Muscle layer of duodenum (tissue), 2 donors: ENCODE measurements at regions not wholly inside any gene's neighbourhood (a gene's known extent, or its start where the extent isn't known, plus 50 kb on each side); places are given as distances from the start of the nearest gene placed in this dataset.
"Not testable (repeated sequence)": the region's sequence is repeated elsewhere in the genome, so short reads cannot be mapped to it uniquely, and the experiment has no call there.

ENCODE experiments used
- H3K27ac ChIP-seq: one replicate; pipeline ENCODE4 v1.7.0; 2013; ENCODE audit warnings: mild to moderate bottlenecking, low read length
- H3K27me3 ChIP-seq: one replicate; pipeline ENCODE4 v1.7.0; 2013; ENCODE audit warnings: low read depth, mild to moderate bottlenecking, control low read depth, low read length
- H3K36me3 ChIP-seq, 2 donors: one replicate each; pipeline ENCODE4 v1.7.0; 2013; ENCODE audit warnings: low read length in 2 of 2, control low read depth in 1 of 2, mild to moderate bottlenecking in 1 of 2; ENCODE audit not compliant: insufficient read depth in 2 of 2, control insufficient read depth in 1 of 2
- H3K4me1 ChIP-seq, 2 donors: one replicate each; pipeline ENCODE4 v1.7.0; 2013; ENCODE audit warnings: low read length in 2 of 2, mild to moderate bottlenecking in 2 of 2, control low read depth in 1 of 2, moderate library complexity in 1 of 2; ENCODE audit not compliant: insufficient read depth in 2 of 2, control insufficient read depth in 1 of 2
- H3K4me3 ChIP-seq, 2 donors: one replicate each; pipeline ENCODE4 v1.7.0; 2013; ENCODE audit warnings: low read length in 2 of 2, low read depth in 1 of 2, mild to moderate bottlenecking in 1 of 2
- H3K9me3 ChIP-seq, 2 donors: one replicate each; pipeline ENCODE4 v1.7.0; 2013; ENCODE audit warnings: low read length in 2 of 2, control low read depth in 1 of 2, mild to moderate bottlenecking in 1 of 2; ENCODE audit not compliant: control insufficient read depth in 1 of 2
- donor health status: healthy.

GRCh38 chr2:375270-375955, 87.5 kb upstream of the ALKAL2 start:
- Histone ChIP-seq H3K27ac (no peak overlapping the region), H3K36me3 (no peaks in the 10 kb centered on the region), H3K9me3 (peaks cover 0 to 2% of the 10 kb centered on the region in 2 donors), H3K4me3 (no peak overlapping the region), H3K4me1 (no peaks in the 10 kb centered on the region), H3K27me3 (no peaks in the 10 kb centered on the region)

- H3K36me3 ChIP-seq, result no peaks in the 10 kb centered on the region
- H3K4me3 ChIP-seq, result no peak overlapping the region
- no peak overlapping the region for H3K27ac ChIP-seq
- H3K9me3 ChIP-seq, result peaks cover 0 to 2% of the 10 kb centered on the region in 2 donors
- no peaks in the 10 kb centered on the region for H3K4me1 ChIP-seq
- no peaks in the 10 kb centered on the region for H3K27me3 ChIP-seq
These were observed 80.5 kb upstream of the ALKAL2 start for GRCh38 chr2:368386-368785.

GRCh38 chr2:367246-367645, 79.4 kb upstream of the ALKAL2 start:
- Histone ChIP-seq H3K27me3 (no peaks in the 10 kb centered on the region), H3K27ac (no peak overlapping the region), H3K4me3 (no peak overlapping the region), H3K9me3 (peaks cover 0 to 6% of the 10 kb centered on the region in 2 donors), H3K36me3 (no peaks in the 10 kb centered on the region), H3K4me1 (no peaks in the 10 kb centered on the region)

GRCh38 chr2:366706-367105, 78.8 kb upstream of the ALKAL2 start:
- Histone ChIP-seq H3K4me1 (no peaks in the 10 kb centered on the region), H3K9me3 (peaks cover 0 to 10% of the 10 kb centered on the region in 2 donors), H3K4me3 (no peak overlapping the region), H3K27me3 (no peaks in the 10 kb centered on the region), H3K27ac (no peak overlapping the region), H3K36me3 (no peaks in the 10 kb centered on the region)

GRCh38 chr2:365367-366275, 77.7 kb upstream of the ALKAL2 start:
- Histone ChIP-seq H3K9me3 (peaks cover 0 to 8% of the 10 kb centered on the region in 2 donors), H3K27me3 (no peaks in the 10 kb centered on the region), H3K4me1 (no peaks in the 10 kb centered on the region), H3K4me3 (no peak overlapping the region), H3K36me3 (no peaks in the 10 kb centered on the region), H3K27ac (no peak overlapping the region)

GRCh38 chr2:363824-364470, 76.1 kb upstream of the ALKAL2 start:
- Histone ChIP-seq H3K9me3 (peaks cover 0 to 12% of the 10 kb centered on the region in 2 donors), H3K27me3 (no peaks in the 10 kb centered on the region), H3K4me3 (no peak overlapping the region), H3K4me1 (no peaks in the 10 kb centered on the region), H3K36me3 (no peaks in the 10 kb centered on the region), H3K27ac (no peak overlapping the region)

GRCh38 chr2:362924-363323, 75.0 kb upstream of the ALKAL2 start:
- peaks cover 0 to 12% of the 10 kb centered on the region in 2 donors for H3K9me3 ChIP-seq
- H3K36me3 ChIP-seq, result no peaks in the 10 kb centered on the region
- no peaks in the 10 kb centered on the region for H3K4me1 ChIP-seq
- H3K27ac ChIP-seq, result no peak overlapping the region
- H3K4me3 ChIP-seq, result no peak overlapping the region
- no peaks in the 10 kb centered on the region for H3K27me3 ChIP-seq

GRCh38 chr2:360124-360523, 72.2 kb upstream of the ALKAL2 start:
- Histone ChIP-seq H3K4me3 (no peak overlapping the region), H3K9me3 (peaks cover 0 to 12% of the 10 kb centered on the region in 2 donors), H3K27me3 (no peaks in the 10 kb centered on the region), H3K36me3 (no peaks in the 10 kb centered on the region), H3K27ac (no peak overlapping the region), H3K4me1 (no peaks in the 10 kb centered on the region)

- no peak overlapping the region for H3K27ac ChIP-seq
- H3K36me3 ChIP-seq, result no peaks in the 10 kb centered on the region
- H3K4me1 ChIP-seq, result no peaks in the 10 kb centered on the region
- no peak overlapping the region for H3K4me3 ChIP-seq
- no peaks in the 10 kb centered on the region for H3K27me3 ChIP-seq
- H3K9me3 ChIP-seq, result peaks cover 0 to 12% of the 10 kb centered on the region in 2 donors
These were observed 71.2 kb upstream of the ALKAL2 start for GRCh38 chr2:359047-359446.

GRCh38 chr2:357811-358210, 69.9 kb upstream of the ALKAL2 start:
- Histone ChIP-seq H3K4me3 (no peak overlapping the region), H3K36me3 (no peaks in the 10 kb centered on the region), H3K9me3 (peaks cover 0 to 12% of the 10 kb centered on the region in 2 donors), H3K27ac (no peak overlapping the region), H3K4me1 (no peaks in the 10 kb centered on the region), H3K27me3 (no peaks in the 10 kb centered on the region)

- not testable (repeated sequence) for H3K9me3 ChIP-seq, H3K27ac ChIP-seq, H3K4me1 ChIP-seq, H3K4me3 ChIP-seq, H3K36me3 ChIP-seq, H3K27me3 ChIP-seq
These were observed 68.4 kb upstream of the ALKAL2 start for GRCh38 chr2:356304-356703.
